Upper lobe of left lung (tissue), 6 donors: ENCODE measurements at regions not wholly inside any gene's neighbourhood (a gene's known extent, or its start where the extent isn't known, plus 50 kb on each side); places are given as distances from the start of the nearest gene placed in this dataset.

Experiments
- ATAC-seq, 2 donors: fragments of 200-7000 bp; cut with Tn5 transposase; one replicate each; pipeline ENCODE4 v1.9.1; 2022; ENCODE audit warnings: mild to moderate bottlenecking in 2 of 2, moderate library complexity in 2 of 2; ENCODE audit not compliant: low FRiP score in 2 of 2
- DNase-seq, 2 donors: peaks; one replicate each; pipeline ENCODE4 v3.0.0-alpha.2; 2019 to 2020
- H3K27ac ChIP-seq, 4 donors: fragments of 200-600 bp; sonication (generic); one replicate each; pipeline ENCODE4 v1.5.1; 2016 to 2019
- H3K27me3 ChIP-seq, 4 donors: fragments of 200-600 bp; sonication (generic); one replicate each; pipeline ENCODE4 v1.5.1; 2017 to 2019
- H3K36me3 ChIP-seq, 4 donors: fragments of 200-600 bp; sonication (generic); one replicate each; pipeline ENCODE4 v1.5.1; 2016 to 2019
- H3K4me1 ChIP-seq, 4 donors: fragments of 200-600 bp; sonication (generic); one replicate each; pipeline ENCODE4 v1.5.1; 2018 to 2019
- H3K4me3 ChIP-seq, 4 donors: fragments of 200-600 bp; sonication (generic); one replicate each; pipeline ENCODE4 v1.5.1; 2017 to 2019; ENCODE audit warnings: mild to moderate bottlenecking in 2 of 4, moderate library complexity in 1 of 4
- H3K9me3 ChIP-seq, 4 donors: fragments of 200-600 bp; sonication (generic); one replicate each; pipeline ENCODE4 v1.5.1; 2018 to 2019
- EP300 ChIP-seq, 4 donors: sonication (generic); formaldehyde crosslinking; IDR thresholded peaks; one replicate each; pipeline ENCODE4 v1.5.1; 2017; ENCODE audit warnings: antibody characterized with exemption in 4 of 4, control low read depth in 2 of 4
- POLR2A ChIP-seq, 4 donors: fragments of 450-650 bp; IDR thresholded peaks; one replicate each; pipeline ENCODE4 v1.5.1; 2016 to 2017; ENCODE audit warnings: antibody characterized with exemption in 4 of 4, mild to moderate bottlenecking in 2 of 4
- POLR2AphosphoS5 ChIP-seq, 2 donors: sonication (generic); formaldehyde crosslinking; IDR thresholded peaks; one replicate each; pipeline ENCODE4 v1.5.1; 2017; ENCODE audit warnings: antibody characterized with exemption in 2 of 2
- WGBS, 2 donors: methylation state at CpG; one replicate each; pipeline ENCODE4 v1.1.5; 2017 to 2018; 5-methylcytosine and 5-hydroxymethylcytosine counted together
- TF ChIP-seq, protein P1 (sequence below), 6 experiments: fragments of 450-650 bp in 4 of 6; fragments of 200-600 bp in 2 of 6; sonication (generic) in 2 of 6; IDR thresholded peaks; one replicate each; pipeline ENCODE4 v1.5.1; 2016 to 2019; ENCODE audit warnings: antibody characterized with exemption in 6 of 6
- donor health status: DM: no; HTN: no; CAD: no; lungs with moderate emphysema.
- donor health status: DM: no; HTN: yes; CAD: no; lungs with severe emphysema.

DNA sequence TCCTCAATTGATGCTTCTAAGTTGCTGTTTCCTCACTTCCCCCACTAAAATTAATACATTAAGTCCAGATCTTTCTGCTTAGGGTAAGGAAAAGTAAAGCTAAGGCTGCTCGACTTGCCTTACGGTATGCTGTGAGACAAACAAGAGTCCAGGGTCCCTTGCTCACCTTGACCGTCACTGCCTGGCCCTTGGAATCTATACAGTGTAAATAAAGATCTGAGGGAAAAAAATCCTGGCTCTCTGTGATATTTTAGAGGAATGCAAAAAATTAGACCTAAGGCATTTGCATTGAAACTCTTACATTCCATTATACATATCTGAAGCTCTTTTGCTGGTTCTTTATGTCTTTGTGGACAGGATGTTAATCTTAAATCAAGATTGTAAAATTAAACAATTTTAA lies 129.6 kb upstream of the HCCS start:
- H3K27ac ChIP-seq = no peak overlapping the region
- no peak overlapping the region for H3K4me3 ChIP-seq
- TF ChIP-seq POLR2AphosphoS5 (IDR thresholded peaks at IDR 0.05) = no peak
- no peak for TF ChIP-seq POLR2A (IDR thresholded peaks at IDR 0.05)
- TF ChIP-seq, protein P1, sequence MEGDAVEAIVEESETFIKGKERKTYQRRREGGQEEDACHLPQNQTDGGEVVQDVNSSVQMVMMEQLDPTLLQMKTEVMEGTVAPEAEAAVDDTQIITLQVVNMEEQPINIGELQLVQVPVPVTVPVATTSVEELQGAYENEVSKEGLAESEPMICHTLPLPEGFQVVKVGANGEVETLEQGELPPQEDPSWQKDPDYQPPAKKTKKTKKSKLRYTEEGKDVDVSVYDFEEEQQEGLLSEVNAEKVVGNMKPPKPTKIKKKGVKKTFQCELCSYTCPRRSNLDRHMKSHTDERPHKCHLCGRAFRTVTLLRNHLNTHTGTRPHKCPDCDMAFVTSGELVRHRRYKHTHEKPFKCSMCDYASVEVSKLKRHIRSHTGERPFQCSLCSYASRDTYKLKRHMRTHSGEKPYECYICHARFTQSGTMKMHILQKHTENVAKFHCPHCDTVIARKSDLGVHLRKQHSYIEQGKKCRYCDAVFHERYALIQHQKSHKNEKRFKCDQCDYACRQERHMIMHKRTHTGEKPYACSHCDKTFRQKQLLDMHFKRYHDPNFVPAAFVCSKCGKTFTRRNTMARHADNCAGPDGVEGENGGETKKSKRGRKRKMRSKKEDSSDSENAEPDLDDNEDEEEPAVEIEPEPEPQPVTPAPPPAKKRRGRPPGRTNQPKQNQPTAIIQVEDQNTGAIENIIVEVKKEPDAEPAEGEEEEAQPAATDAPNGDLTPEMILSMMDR (IDR thresholded peaks at IDR 0.05) = no peak
- no peak for TF ChIP-seq EP300 (IDR thresholded peaks at IDR 0.05)
- WGBS, 2 donors = 85 to 90% methylated on average over 3 of the region's 3 CpGs
- no peaks in the 10 kb centered on the region for H3K4me1 ChIP-seq
- H3K27me3 ChIP-seq = no peaks in the 10 kb centered on the region
- no peaks in the 10 kb centered on the region for H3K9me3 ChIP-seq
- ATAC-seq = no peak
- no peak for DNase-seq
- no peaks in the 10 kb centered on the region for H3K36me3 ChIP-seq

DNA sequence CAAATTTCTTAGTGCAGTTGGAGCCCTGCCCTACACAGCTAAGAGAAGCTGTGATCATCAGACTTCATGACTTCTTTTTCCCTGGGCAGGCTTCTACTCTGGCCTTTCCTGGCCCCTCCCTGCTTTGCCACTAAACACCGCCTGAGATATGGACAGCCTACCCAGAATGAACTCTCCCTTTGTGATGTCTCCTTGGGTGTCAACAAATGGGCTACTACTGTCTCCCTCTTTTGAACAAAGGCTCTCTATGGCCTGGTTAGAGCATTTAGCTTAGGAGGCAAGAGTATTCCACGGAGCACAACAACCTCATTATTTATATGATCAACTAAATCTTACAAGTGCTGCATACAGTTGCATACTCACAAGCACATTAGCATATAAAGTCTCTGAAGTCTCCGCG lies 127.6 kb upstream of the HCCS start:
- Histone ChIP-seq H3K9me3 (no peaks in the 10 kb centered on the region), H3K4me3 (no peak overlapping the region), H3K27me3 (no peaks in the 10 kb centered on the region), H3K27ac (no peak overlapping the region), H3K4me1 (no peaks in the 10 kb centered on the region), H3K36me3 (no peaks in the 10 kb centered on the region)
- DNase-seq (no peak), ATAC-seq (no peak)
- 83 to 92% methylated on average over 4 of the region's 4 CpGs for WGBS, 2 donors
- TF ChIP-seq POLR2AphosphoS5 (IDR thresholded peaks at IDR 0.05) = no peak
- no peak for TF ChIP-seq POLR2A (IDR thresholded peaks at IDR 0.05)
- TF ChIP-seq EP300 (IDR thresholded peaks at IDR 0.05) = no peak
- TF ChIP-seq, protein P1 (IDR thresholded peaks at IDR 0.05) = no peak

DNA sequence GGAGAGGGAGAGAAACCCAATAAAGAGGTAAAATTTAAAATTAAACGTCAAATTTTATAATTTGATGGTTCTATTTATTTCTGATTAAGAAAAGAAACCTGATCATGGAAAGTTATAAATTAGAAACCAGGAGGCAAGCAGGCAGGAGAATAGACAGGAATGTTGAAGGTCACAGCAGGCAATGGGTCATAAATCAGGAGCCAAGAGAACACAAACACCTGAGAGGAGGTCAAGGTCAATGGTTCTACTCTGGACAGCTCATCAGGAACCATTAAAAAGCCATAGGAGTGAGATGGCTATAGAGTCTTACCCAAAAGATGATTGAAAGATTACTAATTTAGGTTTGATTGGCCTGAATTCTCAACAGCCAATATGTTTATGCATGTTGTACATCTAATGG lies 126.9 kb upstream of the HCCS start:
- H3K4me3 ChIP-seq = no peak overlapping the region
- DNase-seq (no peak), ATAC-seq (no peak)
- TF ChIP-seq, protein P1 (IDR thresholded peaks at IDR 0.05) = no peak
- no peak for TF ChIP-seq POLR2A (IDR thresholded peaks at IDR 0.05)
- no peak for TF ChIP-seq POLR2AphosphoS5 (IDR thresholded peaks at IDR 0.05)
- TF ChIP-seq EP300 (IDR thresholded peaks at IDR 0.05) = no peak
- H3K9me3 ChIP-seq = no peaks in the 10 kb centered on the region
- H3K36me3 ChIP-seq = no peaks in the 10 kb centered on the region
- no peaks in the 10 kb centered on the region for H3K4me1 ChIP-seq
- no peak overlapping the region for H3K27ac ChIP-seq
- WGBS, 2 donors = 74 to 96% methylated on average over 1 of the region's 1 CpG
- H3K27me3 ChIP-seq = no peaks in the 10 kb centered on the region

DNA sequence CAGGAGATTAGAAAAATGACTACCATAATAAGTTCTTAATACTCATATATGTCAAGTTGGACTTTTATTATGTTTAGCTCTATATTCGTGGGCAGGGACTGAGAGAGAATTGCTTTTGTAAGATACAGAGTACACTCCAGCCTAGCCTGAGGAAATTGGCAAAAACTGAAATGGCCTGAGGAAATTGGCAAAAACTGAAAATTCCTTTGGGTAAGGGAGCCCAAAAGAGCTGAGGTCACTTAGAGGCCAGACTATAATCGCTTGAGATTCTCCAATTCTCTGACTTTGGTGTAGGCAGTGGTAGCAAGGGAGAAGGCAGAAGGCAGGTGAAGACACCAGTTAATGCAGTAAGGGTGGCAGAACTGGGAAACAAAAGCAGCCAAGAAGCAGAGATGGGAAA lies 124.5 kb upstream of the HCCS start:
- Histone ChIP-seq H3K27me3 (no peaks in the 10 kb centered on the region), H3K4me3 (no peak overlapping the region), H3K4me1 (no peaks in the 10 kb centered on the region), H3K9me3 (no peaks in the 10 kb centered on the region), H3K27ac (no peak overlapping the region), H3K36me3 (no peaks in the 10 kb centered on the region)
- TF ChIP-seq EP300 (IDR thresholded peaks at IDR 0.05) (no peak), POLR2A (IDR thresholded peaks at IDR 0.05) (no peak), POLR2AphosphoS5 (IDR thresholded peaks at IDR 0.05) (no peak)
- TF ChIP-seq, protein P1 (IDR thresholded peaks at IDR 0.05) = no peak
- ATAC-seq = no peak
- WGBS, 2 donors = 50 to 66% methylated on average over 2 of the region's 2 CpGs
- DNase-seq = no peak

DNA sequence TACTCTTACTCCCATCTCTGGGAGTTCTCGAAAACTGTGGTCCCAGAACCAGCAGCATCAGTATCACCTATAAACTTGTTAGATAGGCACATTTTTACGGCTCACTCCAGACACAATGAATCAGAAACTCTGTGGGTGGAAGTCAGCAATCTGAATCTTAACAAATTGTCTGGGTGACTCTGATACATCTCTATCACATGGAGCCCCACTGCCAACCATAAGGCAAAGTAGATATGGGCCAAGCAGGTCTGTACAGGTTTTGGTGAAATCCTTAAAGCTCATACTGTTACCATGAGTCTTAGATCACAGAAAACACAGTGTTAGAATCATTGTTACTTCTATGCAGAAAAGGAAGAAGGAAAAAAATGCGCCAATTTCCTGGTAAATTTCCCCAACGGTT lies 122.5 kb upstream of the HCCS start:
- no peak for DNase-seq
- WGBS, 2 donors = 84 to 87% methylated on average over 4 of the region's 4 CpGs
- Histone ChIP-seq H3K27ac (no peak overlapping the region), H3K9me3 (no peaks in the 10 kb centered on the region), H3K36me3 (no peaks in the 10 kb centered on the region), H3K27me3 (no peaks in the 10 kb centered on the region), H3K4me3 (no peak overlapping the region), H3K4me1 (no peaks in the 10 kb centered on the region)
- TF ChIP-seq POLR2AphosphoS5 (IDR thresholded peaks at IDR 0.05) = no peak
- no peak for TF ChIP-seq EP300 (IDR thresholded peaks at IDR 0.05)
- TF ChIP-seq, protein P1 (IDR thresholded peaks at IDR 0.05) = no peak
- ATAC-seq = no peak
